MCF 10A (cell line): ENCODE measurements at regions not wholly inside any gene's neighbourhood (a gene's known extent, or its start where the extent isn't known, plus 50 kb on each side); places are given as distances from the start of the nearest gene placed in this dataset.
"Not testable (repeated sequence)": the region's sequence is repeated elsewhere in the genome, so short reads cannot be mapped to it uniquely, and the experiment has no call there.

Experiments
- BruUV-seq: library from RNA; stranded (reverse); fragments of 400-500 nt; replicated peaks from 2 replicates; lab custom pipeline; 2021; lab: Mats Ljungman, UMichigan
- CTCF ChIA-PET: fragments of 300-600 bp; sonication (Branson Sonifier 250); formaldehyde crosslinking; extraction: SDS; loops from one replicate; lab custom pipeline; 2021; ENCODE audit warnings: antibody characterized with exemption, inconsistent platforms; lab: Yijun Ruan, JAX
- POLR2A ChIA-PET: fragments of 300-600, 350-650 bp; sonication (Branson Sonifier 250); formaldehyde crosslinking; extraction: SDS; loops from one replicate; lab custom pipeline; 2020; ENCODE audit warnings: antibody characterized with exemption, inconsistent platforms; lab: Yijun Ruan, JAX
- DNase-seq: peaks from one replicate; pipeline ENCODE4 v3.0.0-alpha.2; 2018; ENCODE audit not compliant: unreplicated experiment
- H3K27ac Mint-ChIP-seq: one replicate; pipeline ENCODE4 v1.8.0; 2022; ENCODE audit warnings: mild to moderate bottlenecking, low read depth, mixed read lengths; ENCODE audit not compliant: unreplicated experiment
- H3K27me3 Mint-ChIP-seq: one replicate; pipeline ENCODE4 v1.8.0; 2022; ENCODE audit warnings: mixed read lengths; ENCODE audit not compliant: insufficient read depth, unreplicated experiment
- H3K36me3 Mint-ChIP-seq: one replicate; pipeline ENCODE4 v1.8.0; 2022; ENCODE audit warnings: mild to moderate bottlenecking, moderate library complexity, mixed read lengths; ENCODE audit not compliant: insufficient read depth, unreplicated experiment
- H3K4me1 Mint-ChIP-seq: one replicate; pipeline ENCODE4 v1.8.0; 2022; ENCODE audit warnings: mixed read lengths; ENCODE audit not compliant: insufficient read depth, unreplicated experiment
- H3K4me3 Mint-ChIP-seq: one replicate; pipeline ENCODE4 v1.8.0; 2022; ENCODE audit warnings: mild to moderate bottlenecking, moderate library complexity, mixed read lengths; ENCODE audit not compliant: unreplicated experiment
- H3K9me3 Mint-ChIP-seq: one replicate; pipeline ENCODE4 v1.8.0; 2022; ENCODE audit warnings: mixed read lengths; ENCODE audit not compliant: unreplicated experiment
- intact Hi-C: fragments of 100-400 bp; cut with micrococcal nuclease; formaldehyde crosslinking; loops from 2 replicates; pipeline ENCODE4 v1.14.1; 2022
- TF ChIP-seq, protein P1 (sequence below): fragments of 200-600 bp; IDR thresholded peaks from one replicate; pipeline ENCODE4 v1.8.0; 2022; ENCODE audit warnings: antibody characterized with exemption, mild to moderate bottlenecking; ENCODE audit not compliant: unreplicated experiment

- no peak overlapping the region for H3K4me3 Mint-ChIP-seq
- H3K4me1 Mint-ChIP-seq: no peaks in the 10 kb centered on the region
- no peak for DNase-seq
- TF ChIP-seq, protein P1, sequence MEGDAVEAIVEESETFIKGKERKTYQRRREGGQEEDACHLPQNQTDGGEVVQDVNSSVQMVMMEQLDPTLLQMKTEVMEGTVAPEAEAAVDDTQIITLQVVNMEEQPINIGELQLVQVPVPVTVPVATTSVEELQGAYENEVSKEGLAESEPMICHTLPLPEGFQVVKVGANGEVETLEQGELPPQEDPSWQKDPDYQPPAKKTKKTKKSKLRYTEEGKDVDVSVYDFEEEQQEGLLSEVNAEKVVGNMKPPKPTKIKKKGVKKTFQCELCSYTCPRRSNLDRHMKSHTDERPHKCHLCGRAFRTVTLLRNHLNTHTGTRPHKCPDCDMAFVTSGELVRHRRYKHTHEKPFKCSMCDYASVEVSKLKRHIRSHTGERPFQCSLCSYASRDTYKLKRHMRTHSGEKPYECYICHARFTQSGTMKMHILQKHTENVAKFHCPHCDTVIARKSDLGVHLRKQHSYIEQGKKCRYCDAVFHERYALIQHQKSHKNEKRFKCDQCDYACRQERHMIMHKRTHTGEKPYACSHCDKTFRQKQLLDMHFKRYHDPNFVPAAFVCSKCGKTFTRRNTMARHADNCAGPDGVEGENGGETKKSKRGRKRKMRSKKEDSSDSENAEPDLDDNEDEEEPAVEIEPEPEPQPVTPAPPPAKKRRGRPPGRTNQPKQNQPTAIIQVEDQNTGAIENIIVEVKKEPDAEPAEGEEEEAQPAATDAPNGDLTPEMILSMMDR: no peak
- H3K27ac Mint-ChIP-seq: no peak overlapping the region
- ChIA-PET CTCF (no interaction called here), POLR2A (no interaction called here)
- H3K27me3 Mint-ChIP-seq: no peaks in the 10 kb centered on the region
- BruUV-seq: no TSS peak
- no peaks in the 10 kb centered on the region for H3K36me3 Mint-ChIP-seq
- intact Hi-C loops: no loop called here
- no peaks in the 10 kb centered on the region for H3K9me3 Mint-ChIP-seq
Observed at GRCh38 chrX:144040793-144041192, 156.9 kb downstream of the UBE2NL start.

DNA sequence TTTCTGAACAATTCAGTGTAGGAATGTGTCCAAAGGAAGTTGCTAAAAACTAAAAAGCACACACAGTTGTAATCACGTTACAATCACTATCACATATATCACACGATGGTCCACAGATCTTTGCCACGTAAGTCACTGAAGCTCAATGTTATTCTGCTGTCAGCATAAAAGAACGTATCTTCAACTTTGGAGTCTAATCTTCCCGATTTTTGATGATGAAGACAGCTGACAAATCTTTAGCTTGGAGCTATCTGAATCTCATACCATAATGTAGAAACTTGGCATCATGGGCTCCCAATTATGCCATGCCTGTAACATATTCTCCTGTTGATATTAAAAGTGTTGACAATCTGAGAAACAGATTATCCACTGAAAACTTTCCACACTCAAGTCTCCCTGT, 158.4 kb downstream of the UBE2NL start:
- H3K4me3 Mint-ChIP-seq: no peak overlapping the region
- no peaks in the 10 kb centered on the region for H3K4me1 Mint-ChIP-seq
- H3K27ac Mint-ChIP-seq: no peak overlapping the region
- peaks cover 7% of the 10 kb centered on the region for H3K9me3 Mint-ChIP-seq
- no peak for DNase-seq
- TF ChIP-seq, protein P1: no peak
- BruUV-seq: no TSS peak
- ChIA-PET POLR2A (no interaction called here), CTCF (no interaction called here)
- intact Hi-C loops: no loop called here
- H3K27me3 Mint-ChIP-seq: no peaks in the 10 kb centered on the region
- no peaks in the 10 kb centered on the region for H3K36me3 Mint-ChIP-seq

GRCh38 chrX:144075432-144075831, 191.6 kb downstream of the UBE2NL start:
- Mint-ChIP-seq H3K27me3 (no peaks in the 10 kb centered on the region), H3K27ac (no peak overlapping the region), H3K4me1 (no peaks in the 10 kb centered on the region), H3K36me3 (no peaks in the 10 kb centered on the region), H3K9me3 (peaks cover 8% of the 10 kb centered on the region), H3K4me3 (no peak overlapping the region)
- DNase-seq: no peak
- TF ChIP-seq, protein P1: no peak
- no TSS peak for BruUV-seq
- ChIA-PET CTCF (no interaction called here), POLR2A (no interaction called here)
- intact Hi-C loops: no loop called here

DNA sequence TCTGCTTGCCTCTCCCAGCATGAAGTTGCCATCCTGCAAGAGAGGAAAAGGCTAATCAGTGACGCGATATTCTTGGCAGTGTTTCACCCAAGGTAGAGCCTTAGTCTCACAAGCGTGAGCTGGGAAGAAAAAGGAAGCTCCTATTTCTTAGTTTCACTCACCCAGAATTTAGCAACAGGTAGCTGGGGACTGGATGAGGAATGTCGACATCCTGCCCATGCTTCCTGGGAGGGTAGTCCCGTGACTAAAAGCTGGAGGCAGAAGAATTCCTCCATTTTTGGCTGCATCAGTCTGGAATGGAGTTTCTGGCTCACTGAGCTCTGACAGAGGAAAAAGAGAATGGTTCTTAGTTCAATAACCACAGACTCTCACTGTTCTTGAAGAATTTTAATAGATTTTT, 198.4 kb downstream of the UBE2NL start:
- peak; percentile 48 for DNase-seq
- H3K4me3 Mint-ChIP-seq, H3K36me3 Mint-ChIP-seq, intact Hi-C loops, BruUV-seq, H3K27me3 Mint-ChIP-seq, H3K27ac Mint-ChIP-seq, H3K4me1 Mint-ChIP-seq, H3K9me3 Mint-ChIP-seq, POLR2A ChIA-PET: not testable (repeated sequence)
- CTCF ChIA-PET: interaction anchor here (0.6 kb wide), 1 partner anchor 135 kb away, joined by 3 read pairs; no protein-coding TSS in a partner anchor

DNA sequence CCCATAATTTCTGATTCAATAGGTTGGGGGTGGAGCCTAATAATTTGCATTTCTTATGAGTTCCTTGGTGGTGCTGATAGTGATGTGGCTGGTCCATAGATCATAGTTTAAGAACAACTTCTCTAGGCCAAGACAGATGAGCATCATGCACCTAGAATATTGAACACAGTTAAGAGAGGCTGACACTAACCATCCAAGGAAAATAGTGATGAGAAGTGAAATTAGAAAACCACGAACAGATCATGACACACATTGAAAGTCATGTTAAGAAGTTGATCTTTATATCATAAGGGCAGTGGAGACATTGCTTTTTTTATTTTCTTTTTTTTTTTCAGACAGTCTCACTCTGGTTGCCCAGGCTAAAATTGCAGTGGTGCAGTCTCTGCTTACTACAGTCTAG, 205.8 kb downstream of the UBE2NL start:
- H3K36me3 Mint-ChIP-seq, H3K27ac Mint-ChIP-seq, H3K27me3 Mint-ChIP-seq, BruUV-seq, CTCF ChIA-PET, intact Hi-C loops, H3K4me1 Mint-ChIP-seq, DNase-seq, H3K9me3 Mint-ChIP-seq, H3K4me3 Mint-ChIP-seq, POLR2A ChIA-PET: not testable (repeated sequence)

GRCh38 chrX:144092116-144092515, 208.2 kb downstream of the UBE2NL start:
- H3K4me1 Mint-ChIP-seq, CTCF ChIA-PET, H3K36me3 Mint-ChIP-seq, POLR2A ChIA-PET, BruUV-seq, H3K4me3 Mint-ChIP-seq, DNase-seq, H3K9me3 Mint-ChIP-seq, H3K27me3 Mint-ChIP-seq, intact Hi-C loops, H3K27ac Mint-ChIP-seq: not testable (repeated sequence)

- BruUV-seq, H3K4me1 Mint-ChIP-seq, H3K27ac Mint-ChIP-seq, H3K9me3 Mint-ChIP-seq, H3K4me3 Mint-ChIP-seq, DNase-seq, intact Hi-C loops, CTCF ChIA-PET, H3K36me3 Mint-ChIP-seq, H3K27me3 Mint-ChIP-seq, POLR2A ChIA-PET: not testable (repeated sequence)
Observed at GRCh38 chrX:144119490-144119889, 235.6 kb downstream of the UBE2NL start.
